HCT116 (cell line): ENCODE measurements at regions not wholly inside any gene's neighbourhood (a gene's known extent, or its start where the extent isn't known, plus 50 kb on each side); places are given as distances from the start of the nearest gene placed in this dataset.

Source experiments
- ATAC-seq: fragments of 200-7000 bp; cut with Tn5 transposase; 2 replicates; pipeline ENCODE4 v1.9.1; 2020; ENCODE audit warnings: mild to moderate bottlenecking, moderate library complexity
- BruUV-seq: library from RNA; stranded (reverse); fragments of 400-500 nt; replicated peaks from 2 replicates; lab custom pipeline; 2021; lab: Mats Ljungman, UMichigan
- CTCF ChIA-PET: fragments of 300-600 bp; sonication (Branson Sonifier 250); formaldehyde crosslinking; loops from one replicate; lab custom pipeline; 2021; ENCODE audit warnings: antibody characterized with exemption; lab: Charles Lee
- POLR2A ChIA-PET: fragments of 300-600, 350-600 bp; sonication (Branson Sonifier 250); formaldehyde crosslinking; loops from one replicate; lab custom pipeline; 2021; ENCODE audit warnings: antibody characterized with exemption; lab: Charles Lee
- RAD21 ChIA-PET, 2 experiments: fragments of 300-600 bp; sonication (Branson Sonifier 250); formaldehyde crosslinking; loops; one replicate each; lab custom pipeline; 2023; ENCODE audit warnings: low total read pairs in 2 of 2; ENCODE audit not compliant: uncharacterized antibody in 2 of 2, unreplicated experiment in 2 of 2, low non-redundant PET in 1 of 2; lab: Charles Lee
- DNase-seq: peaks from one replicate; pipeline ENCODE4 v3.0.0-alpha.2; 2010; ENCODE audit warnings: low read depth, low spot score
- H2AFZ ChIP-seq: fragments of 200-600 bp; shearing (Covaris generic), sonication (generic); 2 replicates; pipeline ENCODE4 v1.6.1; 2017; ENCODE audit warnings: low read depth, mixed run types, mixed read lengths, antibody characterized with exemption, low read length; ENCODE audit not compliant: poor library complexity, severe bottlenecking
- H3K27ac ChIP-seq: 2 replicates; pipeline ENCODE4 v1.5.1; 2012; ENCODE audit warnings: low read depth, low read length
- H3K27me3 ChIP-seq: fragments of 200-600 bp; sonication (generic); 2 replicates; pipeline ENCODE4 v1.6.1; 2016; ENCODE audit warnings: mixed run types, low read length, mixed read lengths; ENCODE audit not compliant: insufficient read depth
- H3K36me3 ChIP-seq, 2 experiments: fragments of 200-500 bp in 1 of 2; fragments of 200-600 bp in 1 of 2; sonication (Bioruptor generic) in 1 of 2; sonication (generic) in 1 of 2; 2 replicates each; pipeline versions ENCODE4 v1.5.1 to v1.6.1; 2014 to 2016; ENCODE audit warnings: low read length in 2 of 2, inconsistent platforms in 1 of 2, mixed read lengths in 1 of 2, mixed run types in 1 of 2; ENCODE audit not compliant: insufficient read depth in 2 of 2, control insufficient read depth in 1 of 2
- H3K4me1 ChIP-seq, 2 experiments: fragments of 200-600 bp in 1 of 2; sonication (generic) in 1 of 2; 2 replicates each; pipeline versions ENCODE4 v1.5.1 to v1.6.1; 2012 to 2017; ENCODE audit warnings: low read length in 2 of 2, inconsistent platforms in 1 of 2, mild to moderate bottlenecking in 1 of 2, mixed read lengths in 1 of 2, mixed run types in 1 of 2, moderate library complexity in 1 of 2; ENCODE audit not compliant: insufficient read depth in 2 of 2, control insufficient read depth in 1 of 2
- H3K4me2 ChIP-seq: fragments of 200-600 bp; sonication (generic); 2 replicates; pipeline ENCODE4 v1.6.1; 2017; ENCODE audit warnings: mixed run types, low read length, mixed read lengths
- H3K4me3 ChIP-seq, 2 experiments: fragments of 200-600 bp in 1 of 2; sonication (generic) in 1 of 2; replicated peaks in 1 of 2; 2 replicates each; pipeline ENCODE4 v1.5.1; 2011 to 2016; ENCODE audit warnings: low read length in 2 of 2, control low read depth in 1 of 2, low read depth in 1 of 2, mild to moderate bottlenecking in 1 of 2, mixed read lengths in 1 of 2, mixed run types in 1 of 2
- H3K79me2 ChIP-seq: fragments of 200-600 bp; sonication (generic); 2 replicates; pipeline ENCODE4 v1.6.1; 2017; ENCODE audit warnings: mild to moderate bottlenecking, mixed run types, low read length, moderate library complexity, mixed read lengths; ENCODE audit not compliant: insufficient read depth
- H3K9ac ChIP-seq: fragments of 200-600 bp; sonication (generic); 2 replicates; pipeline ENCODE4 v1.6.1; 2016; ENCODE audit warnings: low read length, mixed read lengths
- H3K9me2 ChIP-seq: fragments of 200-600 bp; sonication (generic), shearing (Covaris generic); 2 replicates; pipeline ENCODE4 v1.6.1; 2017; ENCODE audit warnings: mixed run types, mild to moderate bottlenecking, moderate library complexity; ENCODE audit not compliant: insufficient read depth
- H3K9me3 ChIP-seq, 2 experiments: fragments of 200-500 bp in 1 of 2; fragments of 200-600 bp in 1 of 2; sonication (Bioruptor generic) in 1 of 2; sonication (generic) in 1 of 2; 2 replicates each; pipeline ENCODE4 v1.6.1; 2014 to 2017; ENCODE audit warnings: low read length in 2 of 2, mixed read lengths in 2 of 2, inconsistent platforms in 1 of 2, low read depth in 1 of 2, mild to moderate bottlenecking in 1 of 2, mixed run types in 1 of 2, moderate library complexity in 1 of 2; ENCODE audit not compliant: control insufficient read depth in 1 of 2, insufficient read depth in 1 of 2
- H4K20me1 ChIP-seq: fragments of 200-600 bp; sonication (generic), shearing (Covaris generic); 2 replicates; pipeline ENCODE4 v1.6.1; 2017; ENCODE audit warnings: mixed run types, mild to moderate bottlenecking, moderate library complexity; ENCODE audit not compliant: insufficient read depth
- CEBPB ChIP-seq: IDR thresholded peaks from 2 replicates; pipeline ENCODE4 v1.6.1; 2012; ENCODE audit warnings: low read depth
- EGR1 ChIP-seq: IDR thresholded peaks from 2 replicates; pipeline ENCODE4 v1.6.1; 2012; ENCODE audit warnings: low read depth
- EZH2 ChIP-seq: fragments of 200-600 bp; sonication (generic); IDR thresholded peaks from 2 replicates; pipeline ENCODE4 v1.6.1; 2017; ENCODE audit warnings: antibody characterized with exemption, mixed run types
- JUND ChIP-seq: IDR thresholded peaks from 2 replicates; pipeline ENCODE4 v1.6.1; 2012
- SRF ChIP-seq: IDR thresholded peaks from 2 replicates; pipeline ENCODE4 v1.6.1; 2012; ENCODE audit warnings: low read depth
- TCF7L2 ChIP-seq: IDR thresholded peaks from 2 replicates; pipeline ENCODE4 v1.7.0; 2011; ENCODE audit warnings: borderline replicate concordance, inconsistent platforms; ENCODE audit not compliant: insufficient read depth, insufficient read length; ENCODE audit errors: extremely low read depth
- YY1 ChIP-seq: IDR thresholded peaks from 2 replicates; pipeline ENCODE4 v1.6.1; 2011; ENCODE audit warnings: low read length, low read depth, moderate library complexity, mild to moderate bottlenecking; ENCODE audit not compliant: insufficient replicate concordance; ENCODE audit errors: extremely low read depth
- intact Hi-C: fragments of 100-400 bp; cut with micrococcal nuclease; formaldehyde crosslinking; loops from 2 replicates; pipeline ENCODE4 v1.10.0; 2022
- TF ChIP-seq, protein P1 (sequence below): IDR thresholded peaks from 2 replicates; pipeline ENCODE4 v1.6.1; 2012
- TF ChIP-seq, protein P2 (sequence below): IDR thresholded peaks from 2 replicates; pipeline ENCODE4 v1.6.1; 2011; ENCODE audit warnings: mild to moderate bottlenecking, low read length, moderate library complexity; ENCODE audit not compliant: insufficient replicate concordance; ENCODE audit errors: extremely low read depth
- TF ChIP-seq, protein P3 (sequence below): IDR thresholded peaks from 2 replicates; pipeline ENCODE4 v1.6.1; 2012

- RAD21 ChIA-PET: no interaction called here
- Histone ChIP-seq H3K27me3 (no peaks in the 10 kb centered on the region), H3K4me1 (no peaks in the 10 kb centered on the region), H3K9me3 (no peaks in the 10 kb centered on the region), H3K9ac (no peak overlapping the region), H3K27ac (no peak overlapping the region), H3K36me3 (no peaks in the 10 kb centered on the region), H3K79me2 (no peaks in the 10 kb centered on the region), H3K9me2 (no peaks in the 10 kb centered on the region), H2AFZ (no peak overlapping the region), H3K4me3 (no peak overlapping the region), H4K20me1 (no peaks in the 10 kb centered on the region), H3K4me2 (no peak overlapping the region)
- BruUV-seq: no TSS peak
- intact Hi-C loops: no loop called here
- ATAC-seq: no peak
- DNase-seq: no peak
- no peak for TF ChIP-seq SRF
- TF ChIP-seq EGR1: no peak
- TF ChIP-seq, protein P1, sequence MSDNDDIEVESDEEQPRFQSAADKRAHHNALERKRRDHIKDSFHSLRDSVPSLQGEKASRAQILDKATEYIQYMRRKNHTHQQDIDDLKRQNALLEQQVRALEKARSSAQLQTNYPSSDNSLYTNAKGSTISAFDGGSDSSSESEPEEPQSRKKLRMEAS: no peak
- TF ChIP-seq EZH2: no peak
- TF ChIP-seq JUND: no peak
- TF ChIP-seq, protein P2, sequence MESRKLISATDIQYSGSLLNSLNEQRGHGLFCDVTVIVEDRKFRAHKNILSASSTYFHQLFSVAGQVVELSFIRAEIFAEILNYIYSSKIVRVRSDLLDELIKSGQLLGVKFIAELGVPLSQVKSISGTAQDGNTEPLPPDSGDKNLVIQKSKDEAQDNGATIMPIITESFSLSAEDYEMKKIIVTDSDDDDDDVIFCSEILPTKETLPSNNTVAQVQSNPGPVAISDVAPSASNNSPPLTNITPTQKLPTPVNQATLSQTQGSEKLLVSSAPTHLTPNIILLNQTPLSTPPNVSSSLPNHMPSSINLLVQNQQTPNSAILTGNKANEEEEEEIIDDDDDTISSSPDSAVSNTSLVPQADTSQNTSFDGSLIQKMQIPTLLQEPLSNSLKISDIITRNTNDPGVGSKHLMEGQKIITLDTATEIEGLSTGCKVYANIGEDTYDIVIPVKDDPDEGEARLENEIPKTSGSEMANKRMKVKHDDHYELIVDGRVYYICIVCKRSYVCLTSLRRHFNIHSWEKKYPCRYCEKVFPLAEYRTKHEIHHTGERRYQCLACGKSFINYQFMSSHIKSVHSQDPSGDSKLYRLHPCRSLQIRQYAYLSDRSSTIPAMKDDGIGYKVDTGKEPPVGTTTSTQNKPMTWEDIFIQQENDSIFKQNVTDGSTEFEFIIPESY: no peak
- TF ChIP-seq YY1: no peak
- TF ChIP-seq CEBPB: no peak
- TF ChIP-seq TCF7L2: no peak
- TF ChIP-seq, protein P3, sequence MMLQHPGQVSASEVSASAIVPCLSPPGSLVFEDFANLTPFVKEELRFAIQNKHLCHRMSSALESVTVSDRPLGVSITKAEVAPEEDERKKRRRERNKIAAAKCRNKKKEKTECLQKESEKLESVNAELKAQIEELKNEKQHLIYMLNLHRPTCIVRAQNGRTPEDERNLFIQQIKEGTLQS: no peak
- CTCF ChIA-PET: no interaction called here
- POLR2A ChIA-PET: no interaction called here
Observed at GRCh38 chr4:123956204-123956603, 559.6 kb downstream of the SPRY1 start.
